ENCODE measurements at regions not wholly inside any gene's neighbourhood (a gene's known extent, or its start where the extent isn't known, plus 50 kb on each side); places are given as distances from the start of the nearest gene placed in this dataset.

DNA sequence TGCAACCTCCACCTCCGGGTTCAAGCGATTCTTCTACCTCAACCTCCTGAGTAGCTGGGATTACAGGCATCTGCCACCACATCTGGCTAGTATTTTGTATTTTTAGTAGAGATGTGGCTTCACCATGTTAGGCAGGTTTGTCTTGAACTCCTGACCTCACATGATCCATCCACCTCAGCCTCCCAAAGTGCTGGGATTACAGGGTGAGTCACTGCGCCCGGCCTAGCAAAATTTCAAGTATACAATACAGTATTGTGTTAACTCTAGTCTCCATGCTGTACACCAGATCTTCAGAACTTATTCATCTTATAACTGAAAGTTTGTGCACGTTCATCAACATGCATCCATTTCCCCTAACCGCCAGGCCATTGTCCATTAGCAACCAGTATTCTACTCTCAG lies 115.1 kb upstream of the MDGA2 start:
- H3K4ac ChIP-seq (ENCODE audit: low read depth, low read length), result no peak overlapping the region
- H3K14ac ChIP-seq (ENCODE audit: insufficient read depth, low read length), result no peak overlapping the region
- Mint-ChIP-seq H3K4me1 (peaks cover 5 to 8% of the 10 kb centered on the region in 2 experiments; a peak in 3 of 4 replicates), H3K9me3 (no peaks in the 10 kb centered on the region; a peak in 1 of 5 replicates), H3K27ac (no peak overlapping the region), H3K36me3 (ENCODE audit: insufficient read depth in 1 of 3, low read depth in 3 of 3) (no peaks in the 10 kb centered on the region), H3K4me3 (no peak overlapping the region), H3K27me3 (ENCODE audit: low read depth) (no peaks in the 10 kb centered on the region)
- no peaks in the 10 kb centered on the region for H3K23me2 ChIP-seq (ENCODE audit: insufficient read length, low read depth, low read length, poor library complexity, severe bottlenecking)
- no peak overlapping the region for H2BK15ac ChIP-seq (ENCODE audit: low read depth, low read length)
- no peaks in the 10 kb centered on the region for H4K20me1 ChIP-seq (ENCODE audit: control insufficient read depth, insufficient read depth, insufficient read length)
- H2BK20ac ChIP-seq (ENCODE audit: low read depth, low read length, poor library complexity, severe bottlenecking), result no peak overlapping the region
- no peak overlapping the region for H3K23ac ChIP-seq (ENCODE audit: insufficient read length, low read depth, low read length)
- no peak overlapping the region for H3K9ac ChIP-seq (ENCODE audit: extremely low read depth, insufficient read length, low read length)
- no peaks in the 10 kb centered on the region for H3K79me2 ChIP-seq (ENCODE audit: insufficient read depth, low read length)
- H4K8ac ChIP-seq (replicated peaks; ENCODE audit: insufficient read length, low read depth, low read length), result no peak overlapping the region
- WGBS (ENCODE audit: extremely low coverage, insufficient read length, low lambda C conversion rate), result no CpG with 5 or more reads among the region's 6 CpGs
- no peak overlapping the region for H3K4me2 ChIP-seq (ENCODE audit: insufficient read depth, insufficient read length, low read length)
- H2AFZ ChIP-seq (ENCODE audit: low read length), result no peak overlapping the region
- H2AK5ac ChIP-seq (ENCODE audit: insufficient read length, low read length), result no peak overlapping the region
- no peak overlapping the region for H3K18ac ChIP-seq (ENCODE audit: insufficient read length, low read depth, low read length)
- H3K27me3 ChIP-seq (ENCODE audit: insufficient read depth, low read length), result no peaks in the 10 kb centered on the region
- H2BK5ac ChIP-seq (ENCODE audit: insufficient read length, low read length), result no peak overlapping the region
- no peaks in the 10 kb centered on the region for H3K79me1 ChIP-seq (ENCODE audit: insufficient read depth, low read depth, low read length, poor library complexity, severe bottlenecking)
- H3K27ac ChIP-seq (ENCODE audit: insufficient read length, low read depth, low read length), result no peak overlapping the region
- H3K9me3 ChIP-seq (ENCODE audit: control insufficient read depth, low read depth, low read length), result no peaks in the 10 kb centered on the region
- H3K4me1 ChIP-seq (ENCODE audit: insufficient read depth, low read length), result no peaks in the 10 kb centered on the region
- no peak overlapping the region for H2BK12ac ChIP-seq (ENCODE audit: insufficient read length, low read depth, low read length)
- no peak overlapping the region for H4K91ac ChIP-seq (ENCODE audit: insufficient read length, low read depth, low read length)
- H4K5ac ChIP-seq (ENCODE audit: insufficient read length, low read depth, low read length), result no peak overlapping the region
- no peak for DNase-seq
- no peak overlapping the region for H3T11ph ChIP-seq (ENCODE audit: low read length)
- H3K56ac ChIP-seq (ENCODE audit: insufficient read length, low read depth, low read length), result no peak overlapping the region
- TF ChIP-seq, protein P1, sequence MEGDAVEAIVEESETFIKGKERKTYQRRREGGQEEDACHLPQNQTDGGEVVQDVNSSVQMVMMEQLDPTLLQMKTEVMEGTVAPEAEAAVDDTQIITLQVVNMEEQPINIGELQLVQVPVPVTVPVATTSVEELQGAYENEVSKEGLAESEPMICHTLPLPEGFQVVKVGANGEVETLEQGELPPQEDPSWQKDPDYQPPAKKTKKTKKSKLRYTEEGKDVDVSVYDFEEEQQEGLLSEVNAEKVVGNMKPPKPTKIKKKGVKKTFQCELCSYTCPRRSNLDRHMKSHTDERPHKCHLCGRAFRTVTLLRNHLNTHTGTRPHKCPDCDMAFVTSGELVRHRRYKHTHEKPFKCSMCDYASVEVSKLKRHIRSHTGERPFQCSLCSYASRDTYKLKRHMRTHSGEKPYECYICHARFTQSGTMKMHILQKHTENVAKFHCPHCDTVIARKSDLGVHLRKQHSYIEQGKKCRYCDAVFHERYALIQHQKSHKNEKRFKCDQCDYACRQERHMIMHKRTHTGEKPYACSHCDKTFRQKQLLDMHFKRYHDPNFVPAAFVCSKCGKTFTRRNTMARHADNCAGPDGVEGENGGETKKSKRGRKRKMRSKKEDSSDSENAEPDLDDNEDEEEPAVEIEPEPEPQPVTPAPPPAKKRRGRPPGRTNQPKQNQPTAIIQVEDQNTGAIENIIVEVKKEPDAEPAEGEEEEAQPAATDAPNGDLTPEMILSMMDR (conservative IDR thresholded peaks at IDR 0.05), result no peak
- H2BK120ac ChIP-seq (ENCODE audit: low read depth, low read length, poor library complexity, severe bottlenecking), result no peak overlapping the region

Data from H9 (cell line).